ENCODE measurements at regions not wholly inside any gene's neighbourhood (a gene's known extent, or its start where the extent isn't known, plus 50 kb on each side); places are given as distances from the start of the nearest gene placed in this dataset.

DNA sequence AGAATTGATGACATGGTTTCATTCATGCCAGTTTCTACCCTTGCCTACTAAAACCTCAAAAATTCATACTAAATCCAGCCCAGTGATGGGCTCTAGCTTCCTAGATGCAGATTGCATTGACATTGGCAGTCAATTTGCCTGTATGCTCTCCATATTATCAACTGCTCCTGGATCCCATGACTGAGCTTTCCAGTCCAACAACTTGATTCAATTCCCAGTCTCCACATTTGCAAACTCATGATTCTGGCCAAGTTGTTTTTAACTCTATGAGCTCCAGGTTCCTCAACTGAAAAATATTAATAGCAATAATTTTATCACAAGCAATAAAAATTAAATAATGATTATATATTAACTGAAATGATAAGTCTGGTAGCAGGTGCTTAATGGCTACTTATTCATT, 51.0 kb upstream of the DSC1 start:
- no peaks in the 10 kb centered on the region for H3K36me3 ChIP-seq (ENCODE audit: control insufficient read depth, insufficient read depth, low read length)
- H3K4me1 ChIP-seq (ENCODE audit: control insufficient read depth, insufficient read depth, low read length), result peaks cover 3% of the 10 kb centered on the region
- H3K27me3 ChIP-seq (ENCODE audit: control insufficient read depth, insufficient read depth, low read length), result no peaks in the 10 kb centered on the region
- H3K9me3 ChIP-seq (ENCODE audit: control insufficient read depth, insufficient read depth, low read length), result no peaks in the 10 kb centered on the region
- no peak for DNase-seq (ENCODE audit: low read depth in 4 of 6, low spot score in 6 of 6)
- H3K27ac ChIP-seq (ENCODE audit: low read depth, low read length), result no peak overlapping the region
- H3K4me3 ChIP-seq (ENCODE audit: low read depth, low read length), result no peak overlapping the region

GRCh38 chr18:31217038-31217849, 54.6 kb upstream of the DSC1 start:
- Histone ChIP-seq H3K27me3 (ENCODE audit: control insufficient read depth, insufficient read depth, low read length) (no peaks in the 10 kb centered on the region), H3K36me3 (ENCODE audit: control insufficient read depth, insufficient read depth, low read length) (no peaks in the 10 kb centered on the region), H3K9me3 (ENCODE audit: control insufficient read depth, insufficient read depth, low read length) (peaks cover 2% of the 10 kb centered on the region), H3K27ac (ENCODE audit: low read depth, low read length) (no peak overlapping the region), H3K4me3 (ENCODE audit: low read depth, low read length) (no peak overlapping the region), H3K4me1 (ENCODE audit: control insufficient read depth, insufficient read depth, low read length) (peaks cover 3% of the 10 kb centered on the region)
- peak in 1 of 6 donors; percentile 52 for DNase-seq (ENCODE audit: low read depth in 4 of 6, low spot score in 6 of 6)
- WGBS (ENCODE audit: insufficient coverage), result 72% methylated on average over 12 of the region's 12 CpGs

DNA sequence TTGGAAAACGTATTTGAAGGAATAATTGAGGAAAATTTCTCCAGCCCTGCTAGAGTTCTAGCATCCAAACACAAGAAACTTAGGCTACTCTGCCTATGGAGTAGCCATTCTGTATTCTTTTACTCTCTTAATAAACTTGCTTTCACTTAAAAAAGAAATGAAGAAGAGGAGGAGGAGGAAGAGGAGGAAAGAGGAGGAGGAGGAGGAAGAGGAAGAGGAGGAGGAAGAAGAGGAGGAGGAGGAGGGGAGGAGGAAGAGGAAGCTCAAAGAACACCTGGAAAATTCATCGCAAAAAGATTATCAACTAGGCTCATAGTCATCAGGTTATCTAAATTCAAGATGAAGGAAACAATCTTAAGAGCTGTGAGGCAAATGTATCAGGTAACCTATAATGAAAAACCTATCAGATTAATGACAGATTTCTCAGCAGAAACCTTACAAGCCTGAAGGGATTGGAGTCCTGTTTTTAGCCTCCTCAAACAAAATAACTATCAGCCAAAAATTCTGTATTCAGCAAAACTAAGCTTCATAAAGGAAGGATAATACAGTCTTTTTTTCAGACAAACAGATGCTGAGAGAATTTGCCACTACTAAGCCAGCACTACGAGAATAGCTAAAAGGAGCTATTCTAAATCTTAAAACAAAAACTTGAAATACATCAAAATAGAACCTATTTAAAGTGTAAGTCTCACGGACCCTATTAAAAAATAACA, 56.2 kb upstream of the DSC1 start:
- WGBS (ENCODE audit: insufficient coverage), result no CpG with 5 or more reads among the region's 4 CpGs
- no peak for DNase-seq (ENCODE audit: low read depth in 4 of 6, low spot score in 6 of 6)
- H3K36me3 ChIP-seq (ENCODE audit: control insufficient read depth, insufficient read depth, low read length), result no peaks in the 10 kb centered on the region
- H3K4me3 ChIP-seq (ENCODE audit: low read depth, low read length), result no peak overlapping the region
- H3K9me3 ChIP-seq (ENCODE audit: control insufficient read depth, insufficient read depth, low read length), result peaks cover 2% of the 10 kb centered on the region
- no peak overlapping the region for H3K27ac ChIP-seq (ENCODE audit: low read depth, low read length)
- H3K4me1 ChIP-seq (ENCODE audit: control insufficient read depth, insufficient read depth, low read length), result peaks cover 3% of the 10 kb centered on the region
- no peaks in the 10 kb centered on the region for H3K27me3 ChIP-seq (ENCODE audit: control insufficient read depth, insufficient read depth, low read length)

DNA sequence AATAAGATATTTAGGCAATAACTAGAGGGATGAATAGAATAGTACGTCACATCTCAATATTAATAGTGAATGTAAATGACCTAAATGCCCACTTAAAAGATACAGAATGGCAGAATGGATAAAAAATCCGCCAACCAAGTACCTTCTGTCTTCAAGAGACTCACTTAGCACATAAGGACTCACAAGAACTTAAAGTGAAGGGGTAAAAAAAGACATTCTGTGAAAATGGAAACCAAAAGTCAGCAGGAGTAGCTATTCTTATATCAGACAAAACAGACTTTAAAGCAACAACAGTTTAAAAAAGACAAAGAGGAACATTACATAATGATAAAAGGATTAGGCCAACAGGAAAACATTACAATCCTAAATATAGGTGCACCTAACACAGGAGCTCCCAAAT, 56.7 kb upstream of the DSC1 start:
- H3K27me3 ChIP-seq (ENCODE audit: control insufficient read depth, insufficient read depth, low read length), result no peaks in the 10 kb centered on the region
- no peak overlapping the region for H3K27ac ChIP-seq (ENCODE audit: low read depth, low read length)
- WGBS (ENCODE audit: insufficient coverage), result no CpG with 5 or more reads among the region's 2 CpGs
- H3K4me1 ChIP-seq (ENCODE audit: control insufficient read depth, insufficient read depth, low read length), result peaks cover 3% of the 10 kb centered on the region
- H3K36me3 ChIP-seq (ENCODE audit: control insufficient read depth, insufficient read depth, low read length), result no peaks in the 10 kb centered on the region
- DNase-seq (ENCODE audit: low read depth in 4 of 6, low spot score in 6 of 6), result no peak
- H3K9me3 ChIP-seq (ENCODE audit: control insufficient read depth, insufficient read depth, low read length), result peaks cover 2% of the 10 kb centered on the region
- no peak overlapping the region for H3K4me3 ChIP-seq (ENCODE audit: low read depth, low read length)

DNA sequence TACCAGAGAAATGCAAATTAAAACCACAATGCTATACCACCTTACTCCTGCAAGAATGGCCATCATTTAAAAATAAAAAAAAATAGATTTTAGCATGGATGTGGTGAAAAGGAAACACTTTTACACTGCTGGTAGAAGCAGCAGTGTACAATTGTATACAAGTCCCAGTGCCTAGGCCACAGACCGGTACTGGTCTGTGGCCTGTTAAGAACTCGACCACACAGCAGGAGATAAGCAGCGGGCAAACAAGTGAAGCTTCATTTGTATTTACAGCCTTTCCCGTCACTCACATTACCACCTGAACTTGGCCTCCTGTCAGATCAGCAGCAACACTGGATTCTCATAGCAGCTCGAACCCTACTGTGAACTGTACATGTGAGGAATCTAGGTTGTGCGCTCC, 60.7 kb upstream of the DSC1 start:
- Histone ChIP-seq H3K9me3 (ENCODE audit: control insufficient read depth, insufficient read depth, low read length) (peaks cover 2% of the 10 kb centered on the region), H3K4me3 (ENCODE audit: low read depth, low read length) (no peak overlapping the region), H3K36me3 (ENCODE audit: control insufficient read depth, insufficient read depth, low read length) (no peaks in the 10 kb centered on the region), H3K4me1 (ENCODE audit: control insufficient read depth, insufficient read depth, low read length) (no peaks in the 10 kb centered on the region), H3K27ac (ENCODE audit: low read depth, low read length) (no peak overlapping the region), H3K27me3 (ENCODE audit: control insufficient read depth, insufficient read depth, low read length) (no peaks in the 10 kb centered on the region)
- no peak for DNase-seq (ENCODE audit: low read depth in 4 of 6, low spot score in 6 of 6)
- 82% methylated on average over 2 of the region's 6 CpGs for WGBS (ENCODE audit: insufficient coverage)

DNA sequence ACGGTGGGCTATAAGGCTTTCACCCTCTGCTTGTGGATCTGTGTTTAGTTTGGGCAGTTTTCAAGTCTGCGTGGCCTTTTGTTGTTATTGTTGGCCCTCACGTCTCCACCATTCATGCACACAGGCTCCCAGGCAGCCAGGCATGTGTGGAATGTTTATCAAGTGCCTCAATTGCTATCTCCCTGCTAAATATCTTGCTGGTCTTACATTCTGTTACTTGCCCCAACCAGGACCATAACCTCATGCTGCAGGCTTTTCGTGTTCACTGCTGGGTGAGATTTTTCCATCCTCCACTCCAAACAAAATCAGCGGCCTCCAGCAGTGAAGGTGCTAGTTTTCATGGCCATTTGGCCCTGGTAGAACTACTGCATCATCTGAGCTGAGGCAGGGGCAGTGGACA, 63.0 kb upstream of the DSC1 start:
- Histone ChIP-seq H3K9me3 (ENCODE audit: control insufficient read depth, insufficient read depth, low read length) (no peaks in the 10 kb centered on the region), H3K27me3 (ENCODE audit: control insufficient read depth, insufficient read depth, low read length) (no peaks in the 10 kb centered on the region), H3K4me1 (ENCODE audit: control insufficient read depth, insufficient read depth, low read length) (no peaks in the 10 kb centered on the region), H3K4me3 (ENCODE audit: low read depth, low read length) (no peak overlapping the region), H3K36me3 (ENCODE audit: control insufficient read depth, insufficient read depth, low read length) (no peaks in the 10 kb centered on the region), H3K27ac (ENCODE audit: low read depth, low read length) (no peak overlapping the region)
- peak in 2 of 6 donors; percentile 33 to 78 for DNase-seq (ENCODE audit: low read depth in 4 of 6, low spot score in 6 of 6)
- no CpG with 5 or more reads among the region's 5 CpGs for WGBS (ENCODE audit: insufficient coverage)

GRCh38 chr18:31227497-31228229, 65.0 kb upstream of the DSC1 start:
- Histone ChIP-seq H3K4me3 (ENCODE audit: low read depth, low read length) (no peak overlapping the region), H3K27ac (ENCODE audit: low read depth, low read length) (no peak overlapping the region), H3K27me3 (ENCODE audit: control insufficient read depth, insufficient read depth, low read length) (no peaks in the 10 kb centered on the region), H3K36me3 (ENCODE audit: control insufficient read depth, insufficient read depth, low read length) (no peaks in the 10 kb centered on the region), H3K4me1 (ENCODE audit: control insufficient read depth, insufficient read depth, low read length) (no peaks in the 10 kb centered on the region), H3K9me3 (ENCODE audit: control insufficient read depth, insufficient read depth, low read length) (no peaks in the 10 kb centered on the region)
- DNase-seq (ENCODE audit: low read depth in 4 of 6, low spot score in 6 of 6), result no peak
- WGBS (ENCODE audit: insufficient coverage), result 50% methylated on average over 1 of the region's 1 CpG

- WGBS (ENCODE audit: insufficient coverage), result no CpG with 5 or more reads among the region's 2 CpGs
- no peaks in the 10 kb centered on the region for H3K27me3 ChIP-seq (ENCODE audit: control insufficient read depth, insufficient read depth, low read length)
Observed at GRCh38 chr18:31229829-31230228, 67.2 kb upstream of the DSC1 start.

DNA sequence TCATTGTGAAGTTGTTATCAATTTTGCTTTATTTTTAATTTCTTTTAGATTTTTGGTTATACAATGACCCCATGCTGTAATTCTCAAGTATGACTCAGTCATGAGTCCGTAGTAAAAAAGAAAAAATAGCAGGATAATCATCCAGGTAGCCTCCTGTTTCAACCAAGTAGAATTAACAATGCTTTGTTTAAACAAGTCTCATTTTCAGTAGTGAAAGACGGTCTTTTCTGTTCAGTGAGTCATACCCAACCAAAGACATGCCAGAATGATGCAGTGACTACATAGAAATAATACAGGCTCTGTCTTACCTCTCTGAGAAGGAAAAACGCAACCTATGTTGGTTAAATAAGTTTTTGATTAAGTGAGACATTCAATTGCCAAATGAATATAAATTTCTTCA, 67.8 kb upstream of the DSC1 start:
- no peaks in the 10 kb centered on the region for H3K36me3 ChIP-seq (ENCODE audit: control insufficient read depth, insufficient read depth, low read length)
- no peak overlapping the region for H3K4me3 ChIP-seq (ENCODE audit: low read depth, low read length)
- no peaks in the 10 kb centered on the region for H3K27me3 ChIP-seq (ENCODE audit: control insufficient read depth, insufficient read depth, low read length)
- no peak overlapping the region for H3K27ac ChIP-seq (ENCODE audit: low read depth, low read length)
- WGBS (ENCODE audit: insufficient coverage), result no CpG with 5 or more reads among the region's 3 CpGs
- no peak for DNase-seq (ENCODE audit: low read depth in 4 of 6, low spot score in 6 of 6)
- H3K4me1 ChIP-seq (ENCODE audit: control insufficient read depth, insufficient read depth, low read length), result no peaks in the 10 kb centered on the region
- H3K9me3 ChIP-seq (ENCODE audit: control insufficient read depth, insufficient read depth, low read length), result no peaks in the 10 kb centered on the region

More at GRCh38 chr18:31229829-31230228, 67.2 kb upstream of the DSC1 start:
- H3K4me1 ChIP-seq (ENCODE audit: control insufficient read depth, insufficient read depth, low read length), result no peaks in the 10 kb centered on the region
- DNase-seq (ENCODE audit: low read depth in 4 of 6, low spot score in 6 of 6), result no peak
- H3K36me3 ChIP-seq (ENCODE audit: control insufficient read depth, insufficient read depth, low read length), result no peaks in the 10 kb centered on the region
- no peaks in the 10 kb centered on the region for H3K9me3 ChIP-seq (ENCODE audit: control insufficient read depth, insufficient read depth, low read length)
- no peak overlapping the region for H3K27ac ChIP-seq (ENCODE audit: low read depth, low read length)
- no peak overlapping the region for H3K4me3 ChIP-seq (ENCODE audit: low read depth, low read length)

Measured in spinal cord (tissue), 9 donors.